PC-3 (cell line): ENCODE measurements at regions not wholly inside any gene's neighbourhood (a gene's known extent, or its start where the extent isn't known, plus 50 kb on each side); places are given as distances from the start of the nearest gene placed in this dataset.

ENCODE experiments used
- ATAC-seq: fragments of 200-7000 bp; cut with Tn5 transposase; 2 replicates; pipeline ENCODE4 v1.9.1; 2020; ENCODE audit warnings: mild to moderate bottlenecking, moderate library complexity
- BruUV-seq: library from RNA; stranded (reverse); fragments of 400-500 nt; replicated peaks from 2 replicates; lab custom pipeline; 2021; lab: Mats Ljungman, UMichigan
- CTCF ChIA-PET: fragments of 300-600 bp; sonication (Branson Sonifier 250); formaldehyde crosslinking; loops from one replicate; lab custom pipeline; 2022; ENCODE audit warnings: antibody characterized with exemption; lab: Charles Lee
- POLR2A ChIA-PET: fragments of 300-600 bp; sonication (Branson Sonifier 250); formaldehyde crosslinking; loops from one replicate; lab custom pipeline; 2022; ENCODE audit warnings: antibody characterized with exemption; ENCODE audit not compliant: unreplicated experiment; lab: Charles Lee
- DNase-seq: peaks from one replicate; pipeline ENCODE4 v3.0.0-alpha.2; 2015
- H2AFZ ChIP-seq: fragments of 300-600 bp; sonication (generic); 2 replicates; pipeline ENCODE4 v1.6.0; 2016; ENCODE audit warnings: antibody characterized with exemption, low read length
- H3F3A ChIP-seq: fragments of 300-600 bp; sonication (generic); one replicate; pipeline ENCODE4 v1.6.0; 2017; ENCODE audit warnings: antibody characterized with exemption, low read length, control low read depth, mild to moderate bottlenecking; ENCODE audit not compliant: unreplicated experiment
- H3K27ac ChIP-seq: fragments of 300-600 bp; sonication (generic); 2 replicates; pipeline ENCODE4 v1.5.1; 2016; ENCODE audit warnings: mild to moderate bottlenecking, low read length
- H3K27me3 ChIP-seq: fragments of 300-600 bp; sonication (generic); 2 replicates; pipeline ENCODE4 v1.6.1; 2016; ENCODE audit warnings: low read length, mixed read lengths
- H3K36me3 ChIP-seq: fragments of 300-600 bp; sonication (generic); 2 replicates; pipeline ENCODE4 v1.6.1; 2016; ENCODE audit warnings: low read depth, mixed run types, low read length, mixed read lengths
- H3K4me1 ChIP-seq: fragments of 300-600 bp; sonication (generic); 2 replicates; pipeline ENCODE4 v1.5.1; 2016; ENCODE audit warnings: low read length; ENCODE audit not compliant: insufficient read depth
- H3K4me2 ChIP-seq: fragments of 300-600 bp; sonication (generic); 2 replicates; pipeline ENCODE4 v1.6.0; 2016; ENCODE audit warnings: low read length
- H3K4me3 ChIP-seq: fragments of 300-600 bp; sonication (generic); 2 replicates; pipeline ENCODE4 v1.5.1; 2016; ENCODE audit warnings: mild to moderate bottlenecking, low read length, mixed read lengths
- H3K79me2 ChIP-seq: fragments of 300-600 bp; sonication (generic); 2 replicates; pipeline ENCODE4 v1.6.1; 2017; ENCODE audit warnings: low read length, mixed read lengths
- H3K9ac ChIP-seq: fragments of 300-600 bp; sonication (generic); 2 replicates; pipeline ENCODE4 v1.6.0; 2016; ENCODE audit warnings: mild to moderate bottlenecking, low read length
- H3K9me2 ChIP-seq: fragments of 300-600 bp; sonication (generic); replicated peaks from 2 replicates; pipeline ENCODE4 v1.6.1; 2016; ENCODE audit warnings: mixed run types, low read length, mixed read lengths
- H3K9me3 ChIP-seq: fragments of 300-600 bp; sonication (generic); 2 replicates; pipeline ENCODE4 v1.6.1; 2016; ENCODE audit warnings: low read length, mixed read lengths
- H4K20me1 ChIP-seq: fragments of 300-600 bp; sonication (generic); 2 replicates; pipeline ENCODE4 v1.6.1; 2016; ENCODE audit warnings: low read length, mixed read lengths
- CTCF ChIP-seq: fragments of 300-600 bp; sonication (generic); conservative IDR thresholded peaks from 2 replicates; pipeline ENCODE4 v1.5.1; 2017; ENCODE audit warnings: antibody characterized with exemption, low read depth, mild to moderate bottlenecking, low read length
- EZH2 ChIP-seq: fragments of 300-600 bp; sonication (generic); IDR thresholded peaks from one replicate; pipeline ENCODE4 v1.6.1; 2017; ENCODE audit warnings: antibody characterized with exemption, mild to moderate bottlenecking, low read length; ENCODE audit not compliant: unreplicated experiment
- EZH2phosphoT487 ChIP-seq: fragments of 300-600 bp; sonication (generic); IDR thresholded peaks from 2 replicates; pipeline ENCODE4 v1.6.1; 2018; ENCODE audit warnings: mild to moderate bottlenecking, antibody characterized with exemption, low read length, borderline replicate concordance
- intact Hi-C: fragments of 100-400 bp; cut with micrococcal nuclease; formaldehyde crosslinking; loops from 2 replicates; pipeline ENCODE4 v1.9.0; 2023

- peak; percentile 4 for DNase-seq
- intact Hi-C loops = loop anchor here (5.0 to 10.0 kb wide), 6 partner anchors 50 to 630 kb away; no protein-coding TSS in a partner anchor
- no peaks in the 10 kb centered on the region for H3K79me2 ChIP-seq
- POLR2A ChIA-PET = interaction anchor here (0.6 kb wide), 1 partner anchor 220 kb away, joined by 3 read pairs; no protein-coding TSS in a partner anchor
- no peak overlapping the region for H3K27ac ChIP-seq
- no peaks in the 10 kb centered on the region for H3F3A ChIP-seq
- H3K36me3 ChIP-seq = no peaks in the 10 kb centered on the region
- ATAC-seq = no peak
- no peaks in the 10 kb centered on the region for H3K9me3 ChIP-seq
- no peak overlapping the region for H2AFZ ChIP-seq
- no peaks in the 10 kb centered on the region for H3K27me3 ChIP-seq
- TF ChIP-seq EZH2phosphoT487 = no peak
- TF ChIP-seq EZH2 = no peak
- TF ChIP-seq CTCF = no peak
- no peak overlapping the region for H3K4me2 ChIP-seq
- H3K9me2 ChIP-seq = no peaks in the 10 kb centered on the region
- no peaks in the 10 kb centered on the region for H4K20me1 ChIP-seq
- H3K4me1 ChIP-seq = peaks cover 24% of the 10 kb centered on the region
- CTCF ChIA-PET = interaction anchor here (1.4 kb wide), 1 partner anchor 446 kb away, joined by 4 read pairs; no protein-coding TSS in a partner anchor
- BruUV-seq = no TSS peak
- no peak overlapping the region for H3K4me3 ChIP-seq
- no peak overlapping the region for H3K9ac ChIP-seq
Measured at GRCh38 chr6:113412589-113413357, 444.4 kb upstream of the MARCKS start.

GRCh38 chr6:113414511-113414910 lies 442.6 kb upstream of the MARCKS start:
- Histone ChIP-seq H3K9ac (no peak overlapping the region), H3K9me2 (no peaks in the 10 kb centered on the region), H3K79me2 (no peaks in the 10 kb centered on the region), H3K27me3 (no peaks in the 10 kb centered on the region), H3F3A (no peaks in the 10 kb centered on the region), H3K4me3 (no peak overlapping the region), H4K20me1 (no peaks in the 10 kb centered on the region), H3K9me3 (no peaks in the 10 kb centered on the region), H3K4me2 (no peak overlapping the region), H2AFZ (no peak overlapping the region), H3K4me1 (peaks cover 24% of the 10 kb centered on the region), H3K27ac (no peak overlapping the region), H3K36me3 (no peaks in the 10 kb centered on the region)
- CTCF ChIA-PET = no interaction called here
- ATAC-seq = peak; percentile 98
- no TSS peak for BruUV-seq
- peak; percentile 82 for DNase-seq
- TF ChIP-seq EZH2phosphoT487 (no peak), CTCF (peak; percentile 64)
- POLR2A ChIA-PET = interaction anchor here (0.6 kb wide), 1 partner anchor 228 kb away, joined by 10 read pairs; no protein-coding TSS in a partner anchor
- intact Hi-C loops = loop anchor here (2.0 to 10.0 kb wide), 7 partner anchors 52 to 632 kb away; no protein-coding TSS in a partner anchor

GRCh38 chr6:113416170-113416569 lies 441.0 kb upstream of the MARCKS start:
- Histone ChIP-seq H3K79me2 (no peaks in the 10 kb centered on the region), H2AFZ (no peak overlapping the region), H3K9me2 (no peaks in the 10 kb centered on the region), H3K27ac (no peak overlapping the region), H3K36me3 (no peaks in the 10 kb centered on the region), H3K9me3 (no peaks in the 10 kb centered on the region), H3K4me3 (no peak overlapping the region), H3K27me3 (no peaks in the 10 kb centered on the region), H4K20me1 (no peaks in the 10 kb centered on the region), H3K4me1 (peaks cover 13% of the 10 kb centered on the region), H3K9ac (no peak overlapping the region), H3F3A (no peaks in the 10 kb centered on the region), H3K4me2 (no peak overlapping the region)
- POLR2A ChIA-PET = no interaction called here
- no peak for DNase-seq
- no peak for ATAC-seq
- intact Hi-C loops = loop anchor here (10.0 kb wide), 1 partner anchor 219 kb away; no protein-coding TSS in a partner anchor
- CTCF ChIA-PET = no interaction called here
- no TSS peak for BruUV-seq
- TF ChIP-seq CTCF = no peak
- no peak for TF ChIP-seq EZH2
- no peak for TF ChIP-seq EZH2phosphoT487
